Type B pancreatic cell (in vitro differentiated cells): ENCODE measurements at regions not wholly inside any gene's neighbourhood (a gene's known extent, or its start where the extent isn't known, plus 50 kb on each side); places are given as distances from the start of the nearest gene placed in this dataset.

Experiments used
- DNase-seq: peaks from one replicate; pipeline ENCODE4 v3.0.0; 2021; ENCODE audit warnings: mixed read lengths; ENCODE audit not compliant: unreplicated experiment; ENCODE audit errors: extremely low spot score
- H3K27ac Mint-ChIP-seq: 2 replicates; pipeline ENCODE4 v1.8.0; 2021; ENCODE audit warnings: mild to moderate bottlenecking, mixed read lengths
- H3K27me3 Mint-ChIP-seq: 2 replicates; pipeline ENCODE4 v1.8.0; 2021; ENCODE audit warnings: mixed read lengths
- H3K36me3 Mint-ChIP-seq: 2 replicates; pipeline ENCODE4 v1.8.0; 2021; ENCODE audit warnings: mixed read lengths
- H3K4me1 Mint-ChIP-seq: one replicate; pipeline ENCODE4 v1.8.0; 2021; ENCODE audit warnings: mixed read lengths; ENCODE audit not compliant: unreplicated experiment
- H3K4me3 Mint-ChIP-seq: 2 replicates; pipeline ENCODE4 v1.8.0; 2021; ENCODE audit warnings: mild to moderate bottlenecking, mixed read lengths
- H3K9me3 Mint-ChIP-seq: 2 replicates; pipeline ENCODE4 v1.8.0; 2021; ENCODE audit warnings: mixed read lengths
- TF ChIP-seq, protein P1 (sequence below): fragments of 200-600 bp; sonication (generic); conservative IDR thresholded peaks from 2 replicates; pipeline ENCODE4 v1.5.0; 2021; ENCODE audit warnings: antibody characterized with exemption, mild to moderate bottlenecking

- no peaks in the 10 kb centered on the region for H3K36me3 Mint-ChIP-seq
Observed at GRCh38 chr7:12490107-12490688, 80.3 kb upstream of the SCIN start.

GRCh38 chr7:12490940-12491339 is 79.6 kb upstream of the SCIN start:
- TF ChIP-seq, protein P1, sequence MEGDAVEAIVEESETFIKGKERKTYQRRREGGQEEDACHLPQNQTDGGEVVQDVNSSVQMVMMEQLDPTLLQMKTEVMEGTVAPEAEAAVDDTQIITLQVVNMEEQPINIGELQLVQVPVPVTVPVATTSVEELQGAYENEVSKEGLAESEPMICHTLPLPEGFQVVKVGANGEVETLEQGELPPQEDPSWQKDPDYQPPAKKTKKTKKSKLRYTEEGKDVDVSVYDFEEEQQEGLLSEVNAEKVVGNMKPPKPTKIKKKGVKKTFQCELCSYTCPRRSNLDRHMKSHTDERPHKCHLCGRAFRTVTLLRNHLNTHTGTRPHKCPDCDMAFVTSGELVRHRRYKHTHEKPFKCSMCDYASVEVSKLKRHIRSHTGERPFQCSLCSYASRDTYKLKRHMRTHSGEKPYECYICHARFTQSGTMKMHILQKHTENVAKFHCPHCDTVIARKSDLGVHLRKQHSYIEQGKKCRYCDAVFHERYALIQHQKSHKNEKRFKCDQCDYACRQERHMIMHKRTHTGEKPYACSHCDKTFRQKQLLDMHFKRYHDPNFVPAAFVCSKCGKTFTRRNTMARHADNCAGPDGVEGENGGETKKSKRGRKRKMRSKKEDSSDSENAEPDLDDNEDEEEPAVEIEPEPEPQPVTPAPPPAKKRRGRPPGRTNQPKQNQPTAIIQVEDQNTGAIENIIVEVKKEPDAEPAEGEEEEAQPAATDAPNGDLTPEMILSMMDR, result no peak
- Mint-ChIP-seq H3K4me1 (peaks cover 5% of the 10 kb centered on the region), H3K36me3 (no peaks in the 10 kb centered on the region), H3K9me3 (no peaks in the 10 kb centered on the region), H3K4me3 (no peak overlapping the region), H3K27ac (no peak overlapping the region), H3K27me3 (peaks cover 3% of the 10 kb centered on the region)
- no peak for DNase-seq

More at GRCh38 chr7:12490107-12490688, 80.3 kb upstream of the SCIN start:
- H3K27ac Mint-ChIP-seq, result no peak overlapping the region
- TF ChIP-seq, protein P1, result peak; percentile 80
- H3K9me3 Mint-ChIP-seq, result no peaks in the 10 kb centered on the region
- no peak for DNase-seq
- peaks cover 5% of the 10 kb centered on the region for H3K4me1 Mint-ChIP-seq
- no peak overlapping the region for H3K4me3 Mint-ChIP-seq
- H3K27me3 Mint-ChIP-seq, result peaks cover 3% of the 10 kb centered on the region

- H3K36me3 Mint-ChIP-seq, result no peaks in the 10 kb centered on the region
- H3K4me1 Mint-ChIP-seq, result peaks cover 5% of the 10 kb centered on the region
- H3K27me3 Mint-ChIP-seq, result peaks cover 3% of the 10 kb centered on the region
- H3K9me3 Mint-ChIP-seq, result no peaks in the 10 kb centered on the region
- no peak for DNase-seq
- TF ChIP-seq, protein P1, result no peak
- H3K4me3 Mint-ChIP-seq, result no peak overlapping the region
- no peak overlapping the region for H3K27ac Mint-ChIP-seq
Observed at GRCh38 chr7:12491526-12491925, 79.0 kb upstream of the SCIN start.

DNA sequence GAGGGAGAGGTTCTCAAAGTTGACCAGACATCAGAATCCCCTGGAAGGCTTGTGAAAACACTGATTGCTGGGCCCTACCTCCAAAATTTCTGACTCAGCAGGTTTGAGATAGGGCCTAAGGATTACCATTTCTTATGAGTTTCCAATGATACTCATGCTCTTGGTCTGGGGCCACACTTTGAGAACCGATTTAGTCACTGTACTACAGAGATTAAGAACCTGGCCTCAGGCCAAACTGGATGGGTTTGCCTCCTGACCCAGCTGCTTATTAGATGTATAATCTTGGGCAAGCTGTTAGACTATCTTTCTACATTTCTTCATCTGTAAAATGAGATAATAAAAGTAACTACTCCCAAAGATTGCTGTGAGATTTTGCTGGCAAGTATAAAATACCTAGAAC is 77.1 kb upstream of the SCIN start:
- Mint-ChIP-seq H3K27ac (no peak overlapping the region), H3K4me3 (no peak overlapping the region), H3K4me1 (peaks cover 9% of the 10 kb centered on the region), H3K27me3 (peaks cover 3% of the 10 kb centered on the region), H3K36me3 (no peaks in the 10 kb centered on the region), H3K9me3 (peaks cover 5% of the 10 kb centered on the region)
- no peak for DNase-seq
- TF ChIP-seq, protein P1, result no peak

- DNase-seq, result no peak
- Mint-ChIP-seq H3K27me3 (peaks cover 3% of the 10 kb centered on the region), H3K4me3 (no peak overlapping the region), H3K4me1 (peaks cover 9% of the 10 kb centered on the region), H3K9me3 (peaks cover 5% of the 10 kb centered on the region), H3K36me3 (no peaks in the 10 kb centered on the region), H3K27ac (no peak overlapping the region)
- TF ChIP-seq, protein P1, result no peak
Observed at GRCh38 chr7:12493863-12494686, 76.4 kb upstream of the SCIN start.
